ENCODE measurements at regions not wholly inside any gene's neighbourhood (a gene's known extent, or its start where the extent isn't known, plus 50 kb on each side); places are given as distances from the start of the nearest gene placed in this dataset.

- Histone ChIP-seq H3K4me3 (ENCODE audit: severe bottlenecking) (no peak overlapping the region), H3K4me1 (ENCODE audit: insufficient read depth, poor library complexity, severe bottlenecking) (no peaks in the 10 kb centered on the region), H3K9me3 (ENCODE audit: severe bottlenecking) (no peaks in the 10 kb centered on the region), H3K36me3 (ENCODE audit: low read depth) (no peaks in the 10 kb centered on the region), H3K27me3 (ENCODE audit: insufficient read depth, poor library complexity, severe bottlenecking) (no peaks in the 10 kb centered on the region), H3K27ac (ENCODE audit: poor library complexity, severe bottlenecking) (no peak overlapping the region)
- DNase-seq (ENCODE audit: low spot score) (no peak), ATAC-seq (ENCODE audit: low read depth) (no peak)
- no peak for TF ChIP-seq CTCF (IDR thresholded peaks at IDR 0.05; ENCODE audit: poor library complexity, severe bottlenecking)
These were observed 578.1 kb downstream of the PIK3C3 start for GRCh38 chr18:42533009-42533575.

- ATAC-seq (ENCODE audit: low read depth) (no peak), DNase-seq (ENCODE audit: low spot score) (no peak)
- no peak overlapping the region for H3K4me3 ChIP-seq (ENCODE audit: severe bottlenecking)
- TF ChIP-seq CTCF (IDR thresholded peaks at IDR 0.05; ENCODE audit: poor library complexity, severe bottlenecking): no peak
- no peak overlapping the region for H3K27ac ChIP-seq (ENCODE audit: poor library complexity, severe bottlenecking)
- no peaks in the 10 kb centered on the region for H3K27me3 ChIP-seq (ENCODE audit: insufficient read depth, poor library complexity, severe bottlenecking)
- H3K9me3 ChIP-seq (ENCODE audit: severe bottlenecking): no peaks in the 10 kb centered on the region
- no peaks in the 10 kb centered on the region for H3K36me3 ChIP-seq (ENCODE audit: low read depth)
- H3K4me1 ChIP-seq (ENCODE audit: insufficient read depth, poor library complexity, severe bottlenecking): no peaks in the 10 kb centered on the region
These were observed 578.6 kb downstream of the PIK3C3 start for GRCh38 chr18:42533616-42534015.

- no peak for TF ChIP-seq CTCF (IDR thresholded peaks at IDR 0.05; ENCODE audit: poor library complexity, severe bottlenecking)
- Histone ChIP-seq H3K27ac (ENCODE audit: poor library complexity, severe bottlenecking) (no peak overlapping the region), H3K9me3 (ENCODE audit: severe bottlenecking) (no peaks in the 10 kb centered on the region), H3K27me3 (ENCODE audit: insufficient read depth, poor library complexity, severe bottlenecking) (no peaks in the 10 kb centered on the region), H3K4me1 (ENCODE audit: insufficient read depth, poor library complexity, severe bottlenecking) (no peaks in the 10 kb centered on the region), H3K36me3 (ENCODE audit: low read depth) (no peaks in the 10 kb centered on the region), H3K4me3 (ENCODE audit: severe bottlenecking) (no peak overlapping the region)
- no peak for DNase-seq (ENCODE audit: low spot score)
- no peak for ATAC-seq (ENCODE audit: low read depth)
These were observed 579.3 kb downstream of the PIK3C3 start for GRCh38 chr18:42534313-42534712.

GRCh38 chr18:42536442-42536841, 579.0 kb downstream of the RIT2 start:
- Histone ChIP-seq H3K9me3 (ENCODE audit: severe bottlenecking) (no peaks in the 10 kb centered on the region), H3K27me3 (ENCODE audit: insufficient read depth, poor library complexity, severe bottlenecking) (no peaks in the 10 kb centered on the region), H3K36me3 (ENCODE audit: low read depth) (no peaks in the 10 kb centered on the region), H3K4me3 (ENCODE audit: severe bottlenecking) (no peak overlapping the region), H3K27ac (ENCODE audit: poor library complexity, severe bottlenecking) (no peak overlapping the region), H3K4me1 (ENCODE audit: insufficient read depth, poor library complexity, severe bottlenecking) (no peaks in the 10 kb centered on the region)
- no peak for TF ChIP-seq CTCF (IDR thresholded peaks at IDR 0.05; ENCODE audit: poor library complexity, severe bottlenecking)
- ATAC-seq (ENCODE audit: low read depth) (no peak), DNase-seq (ENCODE audit: low spot score) (no peak)

GRCh38 chr18:42537291-42537690, 578.2 kb downstream of the RIT2 start:
- no peaks in the 10 kb centered on the region for H3K9me3 ChIP-seq (ENCODE audit: severe bottlenecking)
- H3K4me3 ChIP-seq (ENCODE audit: severe bottlenecking): no peak overlapping the region
- DNase-seq (ENCODE audit: low spot score) (no peak), ATAC-seq (ENCODE audit: low read depth) (no peak)
- no peaks in the 10 kb centered on the region for H3K4me1 ChIP-seq (ENCODE audit: insufficient read depth, poor library complexity, severe bottlenecking)
- H3K36me3 ChIP-seq (ENCODE audit: low read depth): no peaks in the 10 kb centered on the region
- TF ChIP-seq CTCF (IDR thresholded peaks at IDR 0.05; ENCODE audit: poor library complexity, severe bottlenecking): no peak
- H3K27ac ChIP-seq (ENCODE audit: poor library complexity, severe bottlenecking): no peak overlapping the region
- no peaks in the 10 kb centered on the region for H3K27me3 ChIP-seq (ENCODE audit: insufficient read depth, poor library complexity, severe bottlenecking)
